HG02763 (cell line): ENCODE measurements at regions not wholly inside any gene's neighbourhood (a gene's known extent, or its start where the extent isn't known, plus 50 kb on each side); places are given as distances from the start of the nearest gene placed in this dataset.

Experiments
- ATAC-seq: cut with Tn5 transposase; IDR thresholded peaks from one replicate; pipeline ENCODE4 v1.9.1; 2021; ENCODE audit warnings: mild to moderate bottlenecking, moderate library complexity; ENCODE audit not compliant: unreplicated experiment

DNA sequence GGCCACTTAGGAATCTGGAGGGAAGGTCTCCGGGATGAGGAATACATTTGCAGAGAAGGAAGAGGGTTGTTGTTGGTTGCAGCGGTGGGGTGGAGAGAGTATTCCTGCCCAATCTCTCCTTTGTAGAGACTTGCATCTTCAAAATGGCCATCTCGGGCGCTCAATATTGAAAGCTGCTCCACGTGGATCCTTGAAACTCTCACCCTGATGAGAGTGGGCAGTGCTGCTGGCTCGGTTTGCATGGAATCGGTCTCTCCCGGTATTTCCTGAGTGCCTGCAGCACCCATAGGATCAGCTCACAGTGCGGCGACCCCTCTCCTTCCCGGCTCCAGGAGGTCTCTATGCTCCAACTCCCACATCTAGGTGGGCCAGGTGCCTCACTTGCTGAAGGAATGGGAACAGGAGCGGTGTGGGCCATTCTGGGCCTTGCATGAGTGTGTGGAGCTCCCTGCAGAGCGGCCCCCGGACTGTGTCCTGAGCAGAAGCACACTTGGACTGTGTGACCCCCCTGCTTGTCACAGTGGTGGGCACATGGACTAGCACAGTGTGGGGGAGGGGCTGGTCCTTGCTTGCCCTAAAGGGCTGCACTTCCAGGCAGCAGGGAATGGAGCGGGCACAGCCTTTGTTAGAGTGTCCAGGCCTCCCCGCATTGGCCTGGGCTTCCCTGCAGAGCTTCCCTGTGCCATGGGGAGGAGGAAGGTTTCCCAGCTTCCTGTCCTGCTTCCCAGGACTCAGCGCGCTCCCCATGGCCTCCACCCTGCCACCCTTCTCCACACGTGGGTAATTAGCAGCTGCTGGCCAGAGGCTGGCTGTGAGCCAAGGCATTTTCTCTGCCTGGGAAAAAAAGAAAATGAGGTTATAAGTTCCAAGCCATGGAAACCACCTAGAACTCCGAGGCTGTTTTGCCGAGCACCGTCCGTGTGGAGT lies 139.3 kb downstream of the IRF8 start:
- ATAC-seq: no peak

DNA sequence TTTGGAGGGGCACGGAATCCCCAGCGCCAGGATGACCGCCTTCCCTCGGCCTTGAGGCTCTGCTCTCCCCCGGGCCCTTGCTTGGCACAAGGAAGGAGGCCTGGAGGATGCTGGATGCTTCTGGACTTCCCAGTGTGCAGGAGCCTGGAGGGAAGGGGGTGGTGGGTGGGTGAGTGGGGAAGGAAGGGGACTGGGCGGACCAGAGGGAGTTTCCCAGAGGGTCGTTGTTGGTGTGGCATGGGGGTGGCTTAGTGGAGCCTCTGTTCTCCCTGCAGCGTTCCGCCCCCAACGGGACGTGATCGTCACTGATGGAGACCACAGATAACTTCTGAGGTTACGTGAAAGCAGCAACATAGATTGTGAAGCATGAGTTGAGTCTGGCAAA lies 140.0 kb downstream of the IRF8 start:
- ATAC-seq: no peak

DNA sequence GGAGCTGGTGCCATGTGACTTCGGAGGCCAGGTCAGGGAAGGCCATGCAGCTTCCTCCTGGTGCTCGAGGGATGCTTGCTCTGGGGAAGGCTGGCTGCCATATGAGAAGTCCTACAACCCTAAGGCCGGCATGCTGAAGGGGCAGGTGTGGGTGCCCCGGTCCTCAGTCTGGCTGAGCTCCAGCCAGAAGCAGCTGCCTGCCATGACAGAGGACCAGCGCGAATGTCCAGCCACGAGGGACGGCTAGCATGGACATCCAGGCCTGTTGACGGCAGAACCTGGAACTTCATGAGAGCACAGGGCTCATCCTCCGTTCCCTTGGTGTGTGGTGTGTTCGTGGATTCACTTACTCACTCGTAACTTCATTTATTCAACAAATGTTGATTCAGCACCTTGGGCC lies 140.6 kb downstream of the IRF8 start:
- ATAC-seq: no peak

DNA sequence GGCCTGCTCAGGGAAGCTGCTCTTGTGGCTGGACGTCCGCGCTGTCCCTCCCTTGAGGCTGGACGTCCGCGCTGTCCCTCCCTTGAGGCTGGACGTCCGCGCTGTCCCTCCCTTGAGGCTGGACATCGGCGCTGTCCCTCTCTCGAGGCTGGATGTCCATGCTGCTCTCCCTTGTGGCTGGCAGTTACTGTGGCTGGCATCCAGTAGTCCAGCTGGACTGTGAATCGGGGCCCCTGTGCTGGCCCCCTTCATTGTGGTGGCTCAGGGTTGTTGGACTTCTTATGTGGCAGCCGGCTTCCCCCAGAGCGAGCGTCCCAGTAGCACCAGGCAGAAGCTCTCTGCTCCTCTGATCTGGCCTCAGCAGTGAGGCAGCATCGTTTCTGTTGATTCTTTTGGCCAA lies 141.5 kb downstream of the IRF8 start:
- ATAC-seq: no peak

DNA sequence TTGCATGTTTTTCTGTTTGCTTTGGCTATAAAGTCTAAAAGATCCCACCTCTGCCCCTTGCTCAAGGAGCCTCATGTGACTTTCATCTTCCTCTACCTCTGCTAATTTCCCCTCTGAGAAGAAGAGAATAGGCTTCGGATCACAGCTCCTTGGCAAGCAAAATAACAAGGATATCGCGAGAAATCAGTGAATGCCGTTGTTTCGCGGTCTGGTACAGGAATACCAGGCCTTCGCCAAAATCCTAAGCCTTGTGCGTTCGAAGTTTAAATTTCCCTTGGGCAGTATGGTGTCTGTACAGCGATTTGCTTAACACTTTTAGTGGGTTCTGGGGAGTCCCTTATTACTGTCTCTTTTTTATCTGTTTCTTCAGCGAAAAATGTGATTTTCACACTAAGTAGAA lies 142.3 kb downstream of the IRF8 start:
- ATAC-seq: no peak

DNA sequence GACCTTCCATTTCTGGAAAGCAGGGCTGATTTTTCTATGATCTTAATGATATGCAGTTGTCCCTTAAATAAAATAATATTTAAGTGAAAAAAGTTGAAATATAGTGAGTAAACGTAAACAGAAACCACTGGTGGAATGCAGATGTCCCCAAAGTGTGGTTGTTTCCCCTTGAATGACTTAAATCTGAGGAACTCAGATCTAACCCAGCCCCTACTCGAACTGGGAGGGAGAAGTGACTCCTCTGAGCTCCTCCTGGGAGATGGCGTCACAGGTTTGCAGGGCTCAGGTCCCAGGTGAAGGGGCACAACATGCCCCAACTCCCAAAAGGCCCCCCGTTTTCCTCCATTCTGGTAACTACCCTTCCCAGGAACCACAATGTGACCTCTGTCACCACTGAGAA lies 142.8 kb downstream of the IRF8 start:
- no peak for ATAC-seq

DNA sequence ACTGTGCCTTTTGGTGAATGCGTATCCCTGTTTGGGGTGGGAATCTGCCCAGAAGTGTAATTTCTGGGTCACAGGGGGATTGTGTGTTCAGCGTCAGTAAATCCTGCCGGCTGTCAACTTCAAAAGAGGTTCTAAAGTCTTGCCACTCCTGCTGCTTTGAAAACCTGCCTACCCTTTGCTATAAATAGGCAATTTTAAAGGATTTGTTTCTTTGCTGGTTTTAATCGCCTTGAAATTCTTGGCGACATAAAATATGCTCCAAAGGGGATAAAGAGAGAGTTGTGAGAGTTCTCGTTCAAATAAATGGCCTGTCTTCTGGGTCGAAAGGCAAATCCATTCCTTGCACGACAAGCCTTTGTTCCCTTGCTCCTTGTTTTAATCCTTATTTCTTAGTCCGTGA lies 143.4 kb downstream of the IRF8 start:
- ATAC-seq: no peak

DNA sequence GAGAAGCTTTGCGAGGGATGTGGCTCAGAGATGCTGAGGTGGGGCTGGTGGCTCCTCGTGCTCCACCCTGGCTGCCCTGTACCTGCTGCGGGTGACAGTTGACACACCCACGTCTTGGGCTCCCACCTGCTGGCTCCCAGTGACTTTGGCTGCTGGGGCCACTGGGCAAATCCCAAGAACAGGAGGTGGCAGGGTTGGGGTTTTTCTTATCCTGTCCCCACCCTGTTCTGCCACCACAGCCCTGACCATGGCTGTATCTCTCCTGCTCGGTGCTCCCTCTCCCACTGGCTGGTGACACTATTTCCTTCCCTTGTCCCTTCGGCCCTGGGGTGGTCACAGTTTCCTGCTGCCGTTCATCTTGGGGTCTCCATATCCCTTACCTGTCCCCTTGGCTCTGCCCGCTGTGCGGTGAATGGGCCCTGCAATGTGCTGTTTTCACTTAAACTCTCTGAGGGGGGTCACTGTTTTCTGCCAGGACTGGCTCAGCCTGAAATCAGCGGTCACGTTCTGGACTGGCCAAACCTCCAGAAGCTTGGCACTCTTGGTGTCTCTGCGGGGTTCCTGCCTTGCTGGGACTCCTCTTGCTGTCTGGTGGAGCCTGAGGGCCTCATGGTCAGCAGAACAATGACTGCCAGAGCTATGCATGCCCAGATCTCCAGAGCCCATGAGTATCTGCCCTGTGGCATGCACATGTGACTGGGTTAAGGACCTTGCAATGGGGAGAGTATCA lies 144.2 kb downstream of the IRF8 start:
- no peak for ATAC-seq

DNA sequence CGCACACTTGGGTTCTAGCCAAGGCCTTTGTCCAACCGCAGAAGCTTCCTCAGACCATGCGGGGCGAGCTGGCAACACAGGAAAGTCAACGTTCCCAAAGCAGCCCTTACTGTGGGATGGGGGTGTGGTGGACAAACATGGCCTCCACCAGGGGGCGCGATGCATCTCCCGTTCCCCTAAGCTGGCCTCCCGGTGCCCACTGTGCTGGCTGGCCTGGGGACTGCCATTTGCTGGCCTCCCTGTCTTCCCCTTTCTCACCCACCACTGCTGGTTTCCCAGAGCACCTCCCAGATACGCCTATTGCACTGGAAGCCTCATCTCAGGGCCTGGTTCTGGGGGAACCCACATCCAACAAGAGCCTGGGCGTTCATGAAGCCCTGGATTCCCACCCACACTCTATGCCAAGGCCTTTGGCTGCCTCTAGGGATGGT lies 145.3 kb downstream of the IRF8 start:
- no peak for ATAC-seq

DNA sequence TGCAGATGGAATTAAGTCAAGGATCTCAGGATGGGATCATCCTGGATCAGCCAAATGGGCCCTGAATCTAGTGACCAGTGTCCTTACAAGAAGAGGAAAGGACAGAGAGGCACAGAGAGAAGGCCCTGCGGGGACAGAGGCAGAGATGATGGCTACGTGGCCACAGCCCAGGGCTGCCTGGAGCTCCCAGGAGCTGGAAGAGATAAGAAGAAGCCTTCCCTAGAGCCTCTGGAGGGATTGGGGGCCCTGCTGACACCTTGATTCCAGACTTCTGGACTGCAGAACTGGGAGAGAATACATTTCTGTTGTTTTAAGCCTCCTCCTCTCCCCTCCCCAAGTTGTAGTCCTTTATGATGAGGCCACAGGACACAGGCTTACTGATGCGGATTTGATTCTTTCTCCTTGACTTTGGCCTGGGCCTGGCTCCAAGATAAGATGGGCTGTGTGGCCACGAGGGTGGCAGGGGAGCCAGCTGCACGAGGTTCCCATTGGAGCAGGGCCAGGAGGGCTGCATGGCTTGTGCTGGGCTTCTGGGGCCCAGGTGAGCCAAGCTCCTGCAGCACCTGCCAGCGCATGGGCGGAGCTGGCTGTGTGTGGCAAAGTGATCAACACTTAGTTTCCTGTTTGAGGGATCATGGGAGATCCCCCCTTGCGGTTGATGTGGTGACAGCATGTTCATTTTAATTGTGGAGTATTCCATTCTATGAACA lies 146.1 kb downstream of the IRF8 start:
- no peak for ATAC-seq

DNA sequence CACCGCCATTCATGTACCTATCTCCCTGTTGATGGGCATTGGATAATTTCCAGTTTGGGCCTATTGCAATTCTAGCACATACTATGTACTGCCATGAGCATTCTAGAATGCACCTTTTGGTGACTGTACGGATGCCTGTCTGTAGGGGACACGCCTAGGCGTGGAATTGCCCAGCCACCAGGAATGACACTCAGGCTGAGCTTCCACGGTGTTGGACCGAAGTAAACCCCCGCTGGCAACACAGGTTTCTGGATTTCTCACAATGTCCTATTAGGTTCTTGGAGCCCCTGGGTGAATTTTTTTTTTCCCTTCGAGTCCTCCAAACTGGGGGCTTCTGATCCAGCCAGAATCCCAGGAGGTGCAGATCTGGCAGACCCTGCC lies 146.6 kb downstream of the IRF8 start:
- no peak for ATAC-seq

DNA sequence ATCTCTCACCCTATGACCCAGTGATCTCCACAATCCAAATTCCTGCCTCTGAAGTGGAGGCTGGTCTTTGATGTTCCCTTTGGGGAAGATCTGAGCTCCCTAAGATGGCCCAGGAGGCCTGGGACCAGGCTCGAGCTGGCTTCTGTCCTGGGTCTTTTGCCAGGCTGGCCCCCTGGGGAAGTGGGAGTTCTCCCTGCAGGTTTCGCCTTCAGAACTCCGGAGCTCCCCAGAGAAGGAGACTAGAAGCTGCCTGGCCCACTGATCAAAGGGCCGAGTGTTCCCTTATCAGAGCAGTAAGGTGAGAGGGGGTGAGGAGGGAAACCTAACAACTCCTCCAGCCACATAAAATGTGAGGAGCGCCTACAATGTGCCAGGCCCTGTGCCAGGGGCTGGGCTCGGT lies 147.1 kb downstream of the IRF8 start:
- ATAC-seq: no peak

DNA sequence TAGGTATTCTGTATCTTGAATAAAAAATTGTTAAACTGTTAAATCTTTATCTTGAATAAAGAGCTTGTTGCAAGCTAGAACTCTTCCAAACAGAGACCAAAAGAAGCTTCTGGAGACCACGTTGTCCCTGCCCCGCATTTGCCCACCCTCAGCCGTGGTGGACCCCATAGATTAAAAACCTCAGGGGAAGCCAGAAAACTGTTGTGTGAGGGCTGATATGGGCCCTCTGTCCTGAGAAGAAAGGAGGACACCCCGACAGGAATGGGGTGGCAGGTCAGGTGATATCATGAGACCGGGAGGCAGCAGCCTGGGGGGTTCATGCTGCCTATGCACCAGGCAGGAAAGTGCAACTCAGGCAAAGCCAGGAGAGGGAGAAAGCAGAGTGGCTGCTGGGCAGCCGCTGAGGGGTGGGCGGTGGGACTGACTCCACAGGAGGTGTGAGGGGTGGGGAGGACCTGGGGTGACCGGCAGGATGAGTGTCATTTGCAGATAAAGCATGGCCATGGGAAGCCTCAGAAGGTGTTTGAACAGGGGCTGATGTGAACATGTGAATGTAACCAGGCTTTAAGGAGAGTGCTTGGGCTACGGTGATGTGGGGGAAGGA lies 147.8 kb downstream of the IRF8 start:
- ATAC-seq: no peak

DNA sequence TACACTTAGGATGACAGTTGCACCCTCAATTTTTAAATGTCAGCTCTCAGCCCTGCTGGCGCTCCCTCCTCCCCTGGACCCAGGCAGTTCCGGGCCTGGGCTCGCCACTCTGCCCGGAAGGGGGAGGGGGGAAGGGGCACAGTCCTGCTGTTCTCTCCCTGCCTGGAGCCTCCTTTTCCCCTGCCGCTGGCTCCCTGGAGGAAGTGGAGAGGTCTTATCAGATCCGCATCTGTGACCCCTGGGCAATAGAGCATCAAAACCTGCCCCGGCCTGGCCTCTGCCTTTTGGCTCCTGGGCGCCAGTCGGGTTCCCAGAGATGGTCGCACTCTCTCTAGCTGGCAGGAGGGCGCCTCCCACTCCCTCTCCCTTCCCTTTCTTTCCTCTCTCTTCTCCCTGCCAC lies 149.3 kb downstream of the IRF8 start:
- ATAC-seq: no peak

DNA sequence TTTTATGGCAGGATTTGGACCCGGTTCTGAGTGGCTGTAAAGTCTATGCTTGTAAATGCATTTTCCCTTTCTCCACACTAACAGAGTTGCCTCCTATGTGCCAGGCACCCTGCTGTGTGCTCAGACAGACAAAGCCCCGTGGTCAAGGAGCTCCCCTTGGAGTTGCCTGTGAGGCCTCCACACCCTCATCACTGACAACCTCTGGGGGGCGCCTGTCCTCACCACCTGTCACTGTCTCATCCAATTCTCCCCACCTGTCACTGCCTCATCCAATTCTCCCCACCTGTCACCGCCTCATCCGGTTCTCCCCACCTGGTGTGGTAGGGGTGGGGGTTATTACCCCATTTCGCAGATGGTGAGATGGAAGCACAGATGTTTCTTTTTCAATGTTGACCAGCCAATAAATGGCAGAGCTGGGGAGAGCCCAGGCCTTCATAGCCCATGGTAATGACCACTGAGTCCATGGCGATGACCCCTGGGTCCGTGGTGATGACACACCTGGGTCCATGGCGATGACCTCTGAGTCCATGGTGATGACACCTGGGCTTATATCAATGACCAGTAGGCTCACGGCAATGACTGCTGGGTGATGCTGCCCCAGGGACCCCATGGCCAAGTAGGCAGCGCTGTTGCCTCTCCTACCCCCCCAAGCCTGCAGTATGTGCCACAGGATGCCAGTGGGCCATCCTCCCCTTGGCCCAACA lies 150.1 kb downstream of the IRF8 start:
- no peak for ATAC-seq

DNA sequence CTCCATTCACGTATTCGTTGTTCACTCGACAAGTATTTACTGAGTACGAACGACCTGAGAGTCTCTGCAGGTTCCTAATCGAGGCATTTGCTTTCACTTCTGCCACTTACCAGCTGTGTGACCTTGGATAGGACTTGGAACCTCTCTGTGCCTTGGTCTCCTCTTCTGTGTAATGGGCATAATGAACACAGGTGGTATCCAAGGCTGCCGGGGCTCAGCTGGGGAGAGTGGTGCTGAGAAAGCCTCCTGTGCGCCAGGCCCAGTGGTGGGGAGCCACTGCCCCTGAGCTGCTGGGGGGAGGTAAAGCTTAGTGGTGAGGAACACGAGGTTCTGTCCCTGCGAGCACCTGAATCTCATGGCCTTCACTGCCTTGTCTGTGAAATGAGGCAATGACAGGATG lies 150.7 kb downstream of the IRF8 start:
- ATAC-seq: no peak

DNA sequence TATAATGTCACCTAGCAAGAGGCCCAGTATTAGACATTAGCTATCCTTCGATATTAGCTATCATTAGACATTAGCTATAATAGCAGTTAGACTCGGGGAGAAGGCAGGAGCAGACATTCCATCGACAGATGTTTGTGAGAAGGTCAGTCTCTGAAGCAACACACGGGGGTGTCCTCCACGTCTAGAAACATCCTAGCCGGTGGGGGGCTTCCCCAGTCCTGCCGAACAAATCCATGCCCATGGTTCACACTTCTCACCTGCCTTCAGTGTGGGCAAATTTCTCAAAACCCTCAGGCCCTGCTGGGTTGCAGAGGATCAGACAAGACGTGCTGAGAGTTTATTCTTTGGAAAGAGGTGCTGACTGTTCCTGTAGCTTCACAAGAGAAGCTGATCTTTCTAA lies 151.1 kb downstream of the IRF8 start:
- ATAC-seq: no peak

DNA sequence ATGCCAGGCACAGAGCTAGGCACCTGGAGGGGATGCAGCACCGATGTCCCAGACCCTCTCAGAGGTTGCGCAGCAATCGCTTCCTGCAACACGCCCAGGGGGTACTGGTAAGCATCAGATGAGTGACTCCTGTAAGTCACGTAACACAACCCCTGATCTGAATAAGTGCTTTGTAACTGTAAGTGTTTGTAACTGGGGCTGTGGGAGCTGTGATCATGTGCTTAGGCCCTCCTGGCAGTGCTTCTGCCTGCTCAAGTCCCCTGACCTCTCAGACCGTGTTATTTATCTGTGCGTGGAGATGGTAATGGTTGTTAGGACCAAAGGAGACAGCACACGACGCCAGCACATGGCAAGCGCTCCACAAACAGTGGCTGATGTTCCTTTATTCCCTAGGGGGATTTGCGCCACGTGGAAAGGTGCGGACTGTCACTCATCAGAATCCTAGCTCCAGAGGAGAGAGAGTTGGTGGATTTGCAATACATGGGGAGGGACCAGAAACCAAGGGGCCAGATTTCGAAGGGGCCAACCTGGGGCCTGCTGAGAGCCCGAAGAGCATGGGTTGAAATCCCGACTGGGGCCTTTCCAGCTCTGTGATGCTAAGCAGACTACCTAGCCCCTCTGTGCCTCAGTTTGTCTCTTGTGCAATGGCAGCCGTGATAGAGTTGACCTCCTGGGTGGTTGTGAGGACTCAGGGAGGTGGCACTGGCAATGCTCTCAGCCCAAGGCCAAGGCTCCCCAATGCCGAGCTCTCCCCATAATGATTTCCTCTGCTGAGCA lies 151.8 kb downstream of the IRF8 start:
- ATAC-seq: no peak

DNA sequence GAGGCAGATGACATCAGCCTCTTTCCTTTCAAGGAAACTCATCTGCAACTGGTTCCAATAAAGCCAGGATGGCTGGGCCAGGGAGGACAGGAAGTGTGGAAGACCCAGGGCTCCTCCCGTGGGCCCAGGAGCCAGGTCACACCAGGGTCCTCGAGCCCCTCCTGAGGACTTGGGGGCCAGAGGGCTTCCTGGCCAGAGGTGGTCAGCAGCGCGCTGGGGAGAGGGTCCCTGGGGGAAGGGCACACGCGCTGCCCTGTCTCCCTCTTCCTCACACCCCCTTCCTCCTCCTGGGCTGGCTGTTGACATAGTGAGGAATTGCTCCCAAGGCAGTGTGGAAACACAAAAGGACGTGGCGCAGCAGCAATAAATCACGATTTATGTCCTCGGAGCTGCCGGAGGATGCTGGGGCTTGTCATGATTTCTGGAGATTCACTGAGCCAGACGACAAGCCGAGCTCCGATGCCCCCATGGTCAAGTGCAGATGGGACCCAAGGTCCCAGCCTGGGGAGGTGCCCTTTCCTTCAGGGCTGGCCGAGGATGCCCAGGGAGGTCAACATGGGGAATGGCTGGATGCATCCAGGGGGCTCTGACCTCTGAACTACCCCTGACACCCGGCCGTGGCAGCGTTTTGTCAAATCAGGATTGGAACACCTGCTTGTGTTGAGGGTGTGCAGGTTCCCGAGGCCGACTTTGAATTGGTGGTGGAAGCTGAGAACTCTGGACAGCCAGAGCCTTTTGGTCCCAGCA lies 152.6 kb downstream of the IRF8 start:
- ATAC-seq: no peak
